ENCODE measurements at regions not wholly inside any gene's neighbourhood (a gene's known extent, or its start where the extent isn't known, plus 50 kb on each side); places are given as distances from the start of the nearest gene placed in this dataset.

GRCh38 chr7:68280931-68281330 lies 1284.3 kb downstream of the TYW1 start:
- ATAC-seq: no peak
- Mint-ChIP-seq H3K27ac (no peak overlapping the region), H3K36me3 (no peaks in the 10 kb centered on the region), H3K4me3 (no peak overlapping the region), H3K4me1 (ENCODE audit: low read depth in 2 of 2) (no peaks in the 10 kb centered on the region), H3K27me3 (no peaks in the 10 kb centered on the region), H3K9me3 (peaks cover 14% of the 10 kb centered on the region)
- no peak for DNase-seq (ENCODE audit: low spot score)

GRCh38 chr7:68288144-68288593 lies 1291.5 kb downstream of the TYW1 start:
- Mint-ChIP-seq H3K4me1 (ENCODE audit: low read depth in 2 of 2) (no peaks in the 10 kb centered on the region), H3K27me3 (no peaks in the 10 kb centered on the region), H3K9me3 (peaks cover 31% of the 10 kb centered on the region), H3K4me3 (no peak overlapping the region), H3K36me3 (no peaks in the 10 kb centered on the region), H3K27ac (no peak overlapping the region)
- DNase-seq (ENCODE audit: low spot score) (no peak), ATAC-seq (no peak)

GRCh38 chr7:68291710-68292109 lies 1295.1 kb downstream of the TYW1 start:
- DNase-seq (ENCODE audit: low spot score): no peak
- Mint-ChIP-seq H3K36me3 (no peaks in the 10 kb centered on the region), H3K4me1 (ENCODE audit: low read depth in 2 of 2) (no peaks in the 10 kb centered on the region), H3K27ac (no peak overlapping the region), H3K9me3 (peaks cover 24% of the 10 kb centered on the region), H3K4me3 (no peak overlapping the region), H3K27me3 (no peaks in the 10 kb centered on the region)
- ATAC-seq: no peak

GRCh38 chr7:68295386-68295785 lies 1298.8 kb downstream of the TYW1 start:
- H3K36me3 Mint-ChIP-seq: peaks cover 6% of the 10 kb centered on the region
- no peaks in the 10 kb centered on the region for H3K27me3 Mint-ChIP-seq
- H3K4me3 Mint-ChIP-seq: no peak overlapping the region
- H3K9me3 Mint-ChIP-seq: peaks cover 29% of the 10 kb centered on the region
- H3K4me1 Mint-ChIP-seq (ENCODE audit: low read depth in 2 of 2): no peaks in the 10 kb centered on the region
- ATAC-seq: no peak
- no peak for DNase-seq (ENCODE audit: low spot score)
- H3K27ac Mint-ChIP-seq: no peak overlapping the region

DNA sequence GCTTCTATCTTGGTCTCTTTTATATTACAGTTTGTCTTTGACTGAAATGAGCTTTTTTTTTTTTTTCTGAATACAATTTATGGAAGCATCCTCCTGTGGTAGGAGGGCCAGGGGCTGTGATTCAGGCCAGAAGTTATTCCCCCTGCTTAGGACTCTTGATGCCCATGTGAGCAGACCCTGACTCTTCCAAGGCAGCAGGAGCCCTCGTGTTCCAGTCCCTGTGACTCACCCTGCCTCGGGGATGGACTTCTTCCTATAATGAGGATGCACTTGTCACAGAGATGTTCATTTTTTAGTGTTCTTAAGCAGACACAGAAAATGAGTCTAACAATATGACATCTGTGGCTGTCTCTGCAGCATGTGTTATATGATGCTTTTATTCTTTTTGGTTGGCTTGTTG lies 1293.7 kb upstream of the AUTS2 start:
- Mint-ChIP-seq H3K4me1 (ENCODE audit: low read depth in 2 of 2) (no peaks in the 10 kb centered on the region), H3K27me3 (no peaks in the 10 kb centered on the region), H3K9me3 (peaks cover 13% of the 10 kb centered on the region), H3K27ac (no peak overlapping the region), H3K36me3 (peaks cover 7% of the 10 kb centered on the region), H3K4me3 (no peak overlapping the region)
- ATAC-seq (no peak), DNase-seq (ENCODE audit: low spot score) (no peak)

DNA sequence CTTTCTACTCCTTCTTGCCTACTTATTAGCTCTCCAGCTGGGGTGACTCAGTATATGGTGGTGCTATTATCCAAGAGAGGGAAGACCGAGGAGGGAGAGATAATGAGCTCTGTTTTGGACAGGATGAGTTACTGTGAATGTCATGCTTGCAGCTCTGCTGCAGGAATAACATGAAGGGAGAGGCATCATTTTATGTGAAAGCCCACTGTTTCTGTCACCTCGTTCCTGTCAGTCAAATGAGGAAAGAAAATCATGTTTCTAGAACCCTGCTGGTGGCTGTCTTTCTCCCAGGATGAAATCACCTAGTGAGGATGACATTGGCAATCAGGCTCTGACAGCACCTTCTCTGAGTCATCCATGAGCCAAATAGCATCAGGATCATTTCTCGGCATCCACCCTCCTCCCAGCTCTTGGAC lies 1291.6 kb upstream of the AUTS2 start:
- no peak overlapping the region for H3K4me3 Mint-ChIP-seq
- H3K9me3 Mint-ChIP-seq: peaks cover 11% of the 10 kb centered on the region
- peaks cover 5% of the 10 kb centered on the region for H3K36me3 Mint-ChIP-seq
- H3K4me1 Mint-ChIP-seq (ENCODE audit: low read depth in 2 of 2): no peaks in the 10 kb centered on the region
- ATAC-seq: no peak
- H3K27me3 Mint-ChIP-seq: no peaks in the 10 kb centered on the region
- DNase-seq (ENCODE audit: low spot score): no peak
- H3K27ac Mint-ChIP-seq: no peak overlapping the region

GRCh38 chr7:68309271-68309670 lies 1289.0 kb upstream of the AUTS2 start:
- Mint-ChIP-seq H3K9me3 (peaks cover 17% of the 10 kb centered on the region), H3K4me3 (no peak overlapping the region), H3K27me3 (no peaks in the 10 kb centered on the region), H3K4me1 (ENCODE audit: low read depth in 2 of 2) (no peaks in the 10 kb centered on the region), H3K27ac (no peak overlapping the region), H3K36me3 (peaks cover 5% of the 10 kb centered on the region)
- ATAC-seq (no peak), DNase-seq (ENCODE audit: low spot score) (no peak)

DNA sequence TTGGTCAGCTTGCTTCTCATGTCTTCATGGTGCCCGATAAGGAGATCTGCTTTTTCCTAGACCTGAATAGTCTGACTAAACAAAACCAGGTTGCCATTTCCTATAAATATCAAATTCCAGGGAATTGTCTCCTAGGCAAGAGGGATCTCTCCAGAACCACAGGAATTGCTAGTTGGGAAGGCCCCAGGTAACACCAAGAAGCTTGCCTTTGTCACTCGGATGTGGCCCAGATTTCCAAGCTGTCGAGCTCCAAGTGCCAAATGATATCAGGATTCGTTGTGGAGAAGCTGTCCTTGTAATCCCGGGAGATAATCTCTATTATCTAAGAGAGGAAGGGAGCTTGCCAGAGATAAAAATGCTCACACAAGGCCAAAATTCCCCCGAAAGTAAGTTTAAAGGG lies 1288.5 kb upstream of the AUTS2 start:
- Mint-ChIP-seq H3K36me3 (peaks cover 5% of the 10 kb centered on the region), H3K27me3 (no peaks in the 10 kb centered on the region)

GRCh38 chr7:68311958-68312357 lies 1286.3 kb upstream of the AUTS2 start:
- Mint-ChIP-seq H3K27ac (no peak overlapping the region), H3K36me3 (peaks cover 5% of the 10 kb centered on the region), H3K9me3 (peaks cover 16% of the 10 kb centered on the region), H3K27me3 (no peaks in the 10 kb centered on the region), H3K4me3 (no peak overlapping the region), H3K4me1 (ENCODE audit: low read depth in 2 of 2) (no peaks in the 10 kb centered on the region)
- ATAC-seq (no peak), DNase-seq (ENCODE audit: low spot score) (no peak)

More for the DNA sequence above, 1288.5 kb upstream of the AUTS2 start:
- DNase-seq (ENCODE audit: low spot score) (no peak), ATAC-seq (no peak)
- Mint-ChIP-seq H3K4me1 (ENCODE audit: low read depth in 2 of 2) (no peaks in the 10 kb centered on the region), H3K9me3 (peaks cover 16% of the 10 kb centered on the region), H3K27ac (no peak overlapping the region), H3K4me3 (no peak overlapping the region)

- Mint-ChIP-seq H3K4me3 (no peak overlapping the region), H3K36me3 (peaks cover 5% of the 10 kb centered on the region), H3K4me1 (ENCODE audit: low read depth in 2 of 2) (no peaks in the 10 kb centered on the region), H3K27ac (no peak overlapping the region), H3K27me3 (no peaks in the 10 kb centered on the region), H3K9me3 (peaks cover 16% of the 10 kb centered on the region)
- no peak for ATAC-seq
- DNase-seq (ENCODE audit: low spot score): no peak
These were observed 1284.5 kb upstream of the AUTS2 start for GRCh38 chr7:68313806-68314205.

- DNase-seq (ENCODE audit: low spot score): no peak
- peaks cover 15% of the 10 kb centered on the region for H3K9me3 Mint-ChIP-seq
- H3K27ac Mint-ChIP-seq: no peak overlapping the region
- no peak for ATAC-seq
- no peaks in the 10 kb centered on the region for H3K4me1 Mint-ChIP-seq (ENCODE audit: low read depth in 2 of 2)
- H3K4me3 Mint-ChIP-seq: no peak overlapping the region
- H3K36me3 Mint-ChIP-seq: peaks cover 3% of the 10 kb centered on the region
- H3K27me3 Mint-ChIP-seq: no peaks in the 10 kb centered on the region
These were observed 1284.1 kb upstream of the AUTS2 start for GRCh38 chr7:68314208-68314607.

- no peaks in the 10 kb centered on the region for H3K36me3 Mint-ChIP-seq
- no peaks in the 10 kb centered on the region for H3K27me3 Mint-ChIP-seq
- ATAC-seq: no peak
- DNase-seq (ENCODE audit: low spot score): no peak
- H3K9me3 Mint-ChIP-seq: peaks cover 12% of the 10 kb centered on the region
- H3K27ac Mint-ChIP-seq: no peak overlapping the region
- no peak overlapping the region for H3K4me3 Mint-ChIP-seq
- no peaks in the 10 kb centered on the region for H3K4me1 Mint-ChIP-seq (ENCODE audit: low read depth in 2 of 2)
These were observed 1280.8 kb upstream of the AUTS2 start for GRCh38 chr7:68317476-68317875.

GRCh38 chr7:68319061-68319460 lies 1279.2 kb upstream of the AUTS2 start:
- Mint-ChIP-seq H3K4me1 (ENCODE audit: low read depth in 2 of 2) (no peaks in the 10 kb centered on the region), H3K27me3 (no peaks in the 10 kb centered on the region), H3K4me3 (no peak overlapping the region), H3K27ac (no peak overlapping the region), H3K9me3 (peaks cover 8% of the 10 kb centered on the region), H3K36me3 (no peaks in the 10 kb centered on the region)
- DNase-seq (ENCODE audit: low spot score): no peak
- no peak for ATAC-seq

- Mint-ChIP-seq H3K27ac (no peak overlapping the region), H3K4me1 (ENCODE audit: low read depth in 2 of 2) (no peaks in the 10 kb centered on the region), H3K27me3 (no peaks in the 10 kb centered on the region), H3K36me3 (no peaks in the 10 kb centered on the region), H3K4me3 (no peak overlapping the region), H3K9me3 (peaks cover 8% of the 10 kb centered on the region)
- ATAC-seq (no peak), DNase-seq (ENCODE audit: low spot score) (no peak)
These were observed 1277.1 kb upstream of the AUTS2 start for GRCh38 chr7:68321076-68321639.

- no peak overlapping the region for H3K4me3 Mint-ChIP-seq
- no peak overlapping the region for H3K27ac Mint-ChIP-seq
- peaks cover 11% of the 10 kb centered on the region for H3K9me3 Mint-ChIP-seq
- ATAC-seq (no peak), DNase-seq (ENCODE audit: low spot score) (no peak)
- peaks cover 4% of the 10 kb centered on the region for H3K36me3 Mint-ChIP-seq
- H3K4me1 Mint-ChIP-seq (ENCODE audit: low read depth in 2 of 2): no peaks in the 10 kb centered on the region
- no peaks in the 10 kb centered on the region for H3K27me3 Mint-ChIP-seq
These were observed 1276.3 kb upstream of the AUTS2 start for GRCh38 chr7:68321776-68322496.
